HG03196 (cell line): ENCODE measurements at regions not wholly inside any gene's neighbourhood (a gene's known extent, or its start where the extent isn't known, plus 50 kb on each side); places are given as distances from the start of the nearest gene placed in this dataset.
"Not testable (repeated sequence)": the region's sequence is repeated elsewhere in the genome, so short reads cannot be mapped to it uniquely, and the experiment has no call there.

Experiments
- ATAC-seq: cut with Tn5 transposase; IDR thresholded peaks from one replicate; pipeline ENCODE4 v1.9.1; 2021; ENCODE audit not compliant: unreplicated experiment

DNA sequence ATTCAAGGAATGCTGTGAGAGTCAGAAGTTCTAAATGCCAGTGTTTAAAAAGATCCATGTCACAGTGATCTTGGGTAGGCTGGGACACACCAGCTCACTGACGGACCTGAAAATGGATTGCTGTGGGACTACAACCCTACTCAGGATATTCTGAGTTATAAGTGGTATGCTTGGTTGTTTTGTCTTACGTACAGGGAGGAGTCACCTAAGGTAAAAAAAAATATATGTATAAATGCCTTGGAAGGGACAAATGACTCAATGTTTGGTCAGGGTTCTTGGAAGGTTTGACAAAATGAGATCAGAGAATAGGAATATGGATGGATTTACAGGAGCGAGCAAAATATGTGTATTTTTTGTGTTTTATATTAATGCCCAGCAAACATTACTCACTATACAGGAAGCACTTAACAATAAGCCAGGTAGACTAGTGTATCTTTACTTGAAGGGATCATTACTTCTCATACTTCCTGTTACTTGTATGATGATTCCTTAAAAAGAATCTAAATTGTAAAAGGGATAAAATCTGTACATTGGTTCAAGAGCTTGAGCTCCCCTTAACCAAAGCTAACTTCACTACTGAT, 767.3 kb downstream of the GBE1 start:
- no peak for ATAC-seq

DNA sequence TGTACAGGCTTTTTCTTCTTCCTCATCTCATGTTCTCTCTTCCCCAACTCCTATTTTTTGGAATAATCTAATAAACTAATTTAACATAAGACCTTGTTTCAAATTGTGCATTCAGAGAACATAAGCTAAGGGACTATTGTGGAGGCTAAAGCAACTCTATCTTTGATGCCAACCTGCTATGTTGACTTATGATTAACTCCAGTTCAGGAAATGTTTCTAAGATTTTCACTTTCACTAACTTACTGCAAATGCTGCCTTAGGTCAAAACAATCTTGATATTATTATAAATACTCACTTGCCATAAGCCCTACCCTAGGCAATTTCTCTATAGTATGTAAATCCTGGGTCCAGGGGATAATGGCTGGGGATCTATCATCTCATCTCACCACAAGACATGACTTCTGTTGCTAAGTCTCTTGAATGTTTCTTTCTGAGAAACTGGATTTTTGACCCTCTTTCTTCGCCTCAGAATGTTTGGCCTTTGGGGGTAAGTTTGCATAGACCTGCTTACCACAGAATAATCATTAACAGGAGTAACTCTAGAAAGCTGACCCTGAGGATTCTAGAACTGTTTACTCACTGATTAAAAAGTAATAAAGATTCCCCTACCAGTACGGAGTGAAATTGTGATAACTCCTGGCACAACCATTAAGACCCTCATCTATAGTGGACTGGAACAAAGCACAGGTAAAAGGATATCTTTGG, 768.1 kb downstream of the GBE1 start:
- no peak for ATAC-seq

GRCh38 chr3:80983753-80984152, 777.7 kb downstream of the GBE1 start:
- ATAC-seq = no peak

- no peak for ATAC-seq
Observed at GRCh38 chr3:80978216-80978969, 783.1 kb downstream of the GBE1 start.

DNA sequence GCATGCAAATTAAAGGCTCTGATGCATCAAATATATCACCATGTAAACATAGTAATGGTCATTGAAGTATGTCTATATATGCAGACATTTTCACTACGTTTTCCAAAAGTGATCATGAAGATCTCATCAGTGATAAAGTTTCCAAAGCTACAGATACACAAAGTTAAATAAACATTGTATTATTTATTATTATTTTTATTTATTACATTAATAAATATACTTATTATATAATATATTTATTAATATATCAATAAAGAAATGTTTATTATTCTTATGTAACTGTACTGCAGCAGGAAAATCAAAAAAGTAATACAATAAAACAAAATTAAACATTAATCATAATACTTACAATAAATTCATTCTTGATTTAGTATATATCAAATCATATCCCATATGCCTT, 791.2 kb downstream of the GBE1 start:
- no peak for ATAC-seq

GRCh38 chr3:80929576-80929975, 831.9 kb downstream of the GBE1 start:
- no peak for ATAC-seq

DNA sequence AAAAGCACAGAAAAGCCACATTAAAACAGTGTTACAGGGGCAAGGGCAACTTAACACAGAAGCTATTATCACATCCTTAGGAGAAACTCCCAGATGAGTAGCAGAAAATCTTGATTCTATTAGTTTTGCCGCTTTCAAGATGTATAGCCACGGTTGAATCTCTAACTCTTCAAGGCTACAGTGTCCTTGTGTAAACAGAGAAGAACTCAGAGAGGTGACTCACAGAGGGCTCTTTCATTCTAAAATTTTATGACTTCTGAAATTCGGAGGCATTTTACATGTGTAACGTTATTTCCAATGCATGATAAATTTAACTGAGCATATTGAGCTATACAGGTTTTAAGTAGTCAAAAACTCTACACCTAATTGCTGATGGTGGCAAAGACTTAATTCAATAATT, 846.6 kb downstream of the GBE1 start:
- no peak for ATAC-seq

- ATAC-seq = no peak
Observed at GRCh38 chr3:80898211-80898610, 863.2 kb downstream of the GBE1 start.

DNA sequence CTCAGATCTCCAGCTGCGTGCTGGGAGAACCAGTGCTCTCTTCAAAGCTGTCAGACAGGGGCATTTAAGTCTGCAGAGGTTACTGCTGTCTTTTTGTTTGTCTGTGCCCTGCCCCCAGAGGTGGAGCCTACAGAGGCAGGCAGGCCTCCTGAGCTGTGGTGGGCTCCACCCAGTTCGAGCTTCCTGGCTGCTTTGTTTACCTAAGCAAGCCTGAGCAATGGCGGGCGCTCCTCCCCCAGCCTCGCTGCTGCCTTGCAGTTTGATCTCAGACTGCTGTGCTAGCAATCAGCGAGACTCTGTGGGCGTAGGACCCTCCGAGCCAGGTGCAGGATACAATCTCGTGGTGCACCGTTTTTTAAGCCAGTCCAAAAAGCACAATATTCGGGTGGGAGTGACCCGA, 864.4 kb downstream of the GBE1 start:
- ATAC-seq = not testable (repeated sequence)

DNA sequence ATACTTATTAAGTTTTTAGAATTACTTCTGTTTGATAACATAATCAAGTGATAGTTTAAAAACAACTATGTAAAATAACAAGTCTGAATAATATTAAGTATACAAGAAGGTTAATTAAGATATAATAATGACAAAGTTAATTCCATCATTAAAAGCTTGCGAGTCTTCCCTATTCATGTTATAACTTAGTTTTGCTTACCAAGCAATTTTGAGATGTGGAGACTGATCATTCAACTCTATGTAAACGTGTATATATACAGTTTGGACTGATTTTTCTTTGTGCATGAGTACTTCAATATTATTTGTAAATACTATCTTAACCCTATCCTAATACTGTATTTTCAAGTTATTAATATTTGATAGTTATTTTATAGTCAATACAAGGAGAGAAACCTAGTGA, 870.9 kb downstream of the GBE1 start:
- no peak for ATAC-seq

DNA sequence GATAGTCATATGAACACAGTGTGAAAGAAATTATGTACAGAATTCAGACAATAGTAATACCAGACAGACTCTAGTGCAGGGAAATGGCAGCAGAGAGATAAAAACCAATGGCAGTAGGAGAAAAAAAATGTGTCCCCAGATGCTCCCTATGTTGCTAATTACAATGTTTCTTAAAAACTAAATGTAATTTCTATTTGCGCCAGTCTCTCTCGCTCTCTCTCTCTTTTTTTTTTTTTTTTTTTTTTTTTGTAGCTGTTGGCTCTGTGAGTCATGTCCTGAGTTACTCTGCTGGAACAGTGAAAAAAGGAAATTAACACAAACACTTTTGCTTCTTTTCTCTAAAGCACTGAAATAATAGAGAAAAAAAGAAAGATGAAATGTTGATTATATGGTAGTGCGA, 871.9 kb downstream of the GBE1 start:
- ATAC-seq = no peak

DNA sequence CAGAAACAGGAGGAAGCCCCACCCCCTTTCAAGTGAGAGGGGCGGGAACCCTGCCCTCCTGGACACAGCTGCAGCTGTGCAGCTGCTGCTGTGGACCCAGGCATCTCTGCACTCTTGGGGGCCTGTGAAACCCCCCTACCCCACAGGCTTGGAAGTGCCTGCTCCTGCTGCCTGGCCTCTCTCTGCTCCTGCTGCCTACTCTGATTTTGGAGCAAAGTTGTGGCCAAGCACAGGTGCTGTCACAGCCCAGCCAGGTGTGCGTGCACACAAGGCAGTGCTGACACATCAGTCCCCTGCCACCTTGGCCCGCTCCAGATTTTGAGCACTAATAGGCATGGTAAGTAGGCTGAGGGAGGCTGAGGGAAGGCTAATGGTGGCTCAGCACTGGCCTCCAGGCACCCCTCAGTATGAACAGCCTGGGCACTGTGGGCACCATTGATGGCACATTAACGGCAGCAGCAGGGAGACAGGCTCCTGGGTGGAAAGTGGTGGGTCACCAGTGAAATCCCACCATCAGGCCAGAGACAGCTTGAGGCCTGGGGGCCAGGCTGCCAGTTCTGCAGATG, 890.9 kb downstream of the GBE1 start:
- ATAC-seq = no peak

GRCh38 chr3:80855482-80855881, 906.0 kb downstream of the GBE1 start:
- ATAC-seq = no peak

GRCh38 chr3:80836395-80836794, 925.0 kb downstream of the GBE1 start:
- ATAC-seq = no peak

- no peak for ATAC-seq
Observed at GRCh38 chr3:80807577-80807976, 953.9 kb downstream of the GBE1 start.

- ATAC-seq = no peak
Observed at GRCh38 chr3:80806673-80807072, 954.8 kb downstream of the GBE1 start.

GRCh38 chr3:80788914-80789313, 972.5 kb downstream of the GBE1 start:
- ATAC-seq = no peak

- no peak for ATAC-seq
Observed at GRCh38 chr3:80785875-80786274, 975.6 kb downstream of the GBE1 start.

GRCh38 chr3:80785475-80785874, 976.0 kb downstream of the GBE1 start:
- ATAC-seq = no peak

DNA sequence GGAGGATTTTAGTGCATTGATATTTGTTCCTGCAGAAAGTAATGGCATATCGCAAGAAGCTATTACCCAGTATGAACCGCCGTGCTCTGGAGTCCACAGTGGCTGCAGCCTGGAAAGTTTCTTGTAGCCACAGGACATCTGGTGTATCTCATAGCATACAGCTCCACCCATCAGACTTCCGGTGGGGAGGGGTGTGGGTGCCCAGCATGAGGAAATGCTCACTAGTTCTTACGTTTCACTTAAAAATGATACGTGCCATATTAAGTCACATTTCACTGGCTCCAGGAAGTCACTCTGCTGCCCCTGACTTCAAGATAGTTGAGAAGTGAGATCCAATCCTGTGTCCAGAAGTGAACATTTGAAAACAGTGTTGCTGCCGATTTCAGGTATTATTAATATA, 990.4 kb downstream of the GBE1 start:
- no peak for ATAC-seq

GRCh38 chr3:80770106-80771074, 991.1 kb downstream of the GBE1 start:
- no peak for ATAC-seq
